GM12874 (cell line): ENCODE measurements at regions not wholly inside any gene's neighbourhood (a gene's known extent, or its start where the extent isn't known, plus 50 kb on each side); places are given as distances from the start of the nearest gene placed in this dataset.

Experiments
- TF ChIP-seq, protein P1 (sequence below): IDR thresholded peaks from 2 replicates; pipeline ENCODE4 v1.5.1; 2011; ENCODE audit warnings: low read depth, mild to moderate bottlenecking, control low read depth, low read length, moderate library complexity; ENCODE audit not compliant: insufficient read depth

DNA sequence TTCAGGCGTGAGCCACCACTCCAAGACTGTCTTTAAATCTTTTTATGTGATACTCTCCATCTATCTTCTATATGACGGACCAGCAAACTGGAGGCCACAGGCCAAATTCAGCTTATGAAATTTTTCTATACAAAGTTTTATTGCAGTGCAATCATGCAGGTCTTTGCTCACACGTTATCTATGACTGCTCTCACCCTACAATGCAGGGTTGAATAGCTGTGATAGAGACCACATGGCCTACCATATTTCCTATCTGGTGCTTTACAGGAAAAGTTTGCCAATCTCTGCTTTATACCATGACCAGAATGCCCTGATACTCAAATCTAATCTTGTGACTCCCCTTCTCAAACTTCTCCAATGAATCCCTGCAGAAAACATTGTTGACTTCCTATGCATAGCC lies 89.5 kb upstream of the ACBD5 start:
- TF ChIP-seq, protein P1, sequence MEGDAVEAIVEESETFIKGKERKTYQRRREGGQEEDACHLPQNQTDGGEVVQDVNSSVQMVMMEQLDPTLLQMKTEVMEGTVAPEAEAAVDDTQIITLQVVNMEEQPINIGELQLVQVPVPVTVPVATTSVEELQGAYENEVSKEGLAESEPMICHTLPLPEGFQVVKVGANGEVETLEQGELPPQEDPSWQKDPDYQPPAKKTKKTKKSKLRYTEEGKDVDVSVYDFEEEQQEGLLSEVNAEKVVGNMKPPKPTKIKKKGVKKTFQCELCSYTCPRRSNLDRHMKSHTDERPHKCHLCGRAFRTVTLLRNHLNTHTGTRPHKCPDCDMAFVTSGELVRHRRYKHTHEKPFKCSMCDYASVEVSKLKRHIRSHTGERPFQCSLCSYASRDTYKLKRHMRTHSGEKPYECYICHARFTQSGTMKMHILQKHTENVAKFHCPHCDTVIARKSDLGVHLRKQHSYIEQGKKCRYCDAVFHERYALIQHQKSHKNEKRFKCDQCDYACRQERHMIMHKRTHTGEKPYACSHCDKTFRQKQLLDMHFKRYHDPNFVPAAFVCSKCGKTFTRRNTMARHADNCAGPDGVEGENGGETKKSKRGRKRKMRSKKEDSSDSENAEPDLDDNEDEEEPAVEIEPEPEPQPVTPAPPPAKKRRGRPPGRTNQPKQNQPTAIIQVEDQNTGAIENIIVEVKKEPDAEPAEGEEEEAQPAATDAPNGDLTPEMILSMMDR = no peak

DNA sequence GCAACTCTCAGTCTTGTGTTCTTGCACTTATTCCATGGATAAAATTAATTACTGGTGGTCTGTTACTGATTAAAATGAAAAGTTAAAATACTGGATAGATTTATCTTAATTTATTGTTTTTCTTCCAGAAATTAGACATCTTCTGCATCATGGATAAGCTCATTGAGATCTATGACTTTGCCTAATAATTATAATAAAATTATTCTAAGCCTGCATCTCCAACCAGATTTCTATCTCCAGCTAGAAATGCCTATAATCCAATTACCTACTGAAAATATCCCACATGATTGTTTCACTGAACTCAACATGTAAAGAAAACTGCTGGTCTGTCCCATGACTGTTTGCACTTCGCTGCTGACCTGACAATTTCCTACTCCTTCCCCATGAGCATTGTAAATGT lies 88.3 kb upstream of the ACBD5 start:
- TF ChIP-seq, protein P1 = no peak

DNA sequence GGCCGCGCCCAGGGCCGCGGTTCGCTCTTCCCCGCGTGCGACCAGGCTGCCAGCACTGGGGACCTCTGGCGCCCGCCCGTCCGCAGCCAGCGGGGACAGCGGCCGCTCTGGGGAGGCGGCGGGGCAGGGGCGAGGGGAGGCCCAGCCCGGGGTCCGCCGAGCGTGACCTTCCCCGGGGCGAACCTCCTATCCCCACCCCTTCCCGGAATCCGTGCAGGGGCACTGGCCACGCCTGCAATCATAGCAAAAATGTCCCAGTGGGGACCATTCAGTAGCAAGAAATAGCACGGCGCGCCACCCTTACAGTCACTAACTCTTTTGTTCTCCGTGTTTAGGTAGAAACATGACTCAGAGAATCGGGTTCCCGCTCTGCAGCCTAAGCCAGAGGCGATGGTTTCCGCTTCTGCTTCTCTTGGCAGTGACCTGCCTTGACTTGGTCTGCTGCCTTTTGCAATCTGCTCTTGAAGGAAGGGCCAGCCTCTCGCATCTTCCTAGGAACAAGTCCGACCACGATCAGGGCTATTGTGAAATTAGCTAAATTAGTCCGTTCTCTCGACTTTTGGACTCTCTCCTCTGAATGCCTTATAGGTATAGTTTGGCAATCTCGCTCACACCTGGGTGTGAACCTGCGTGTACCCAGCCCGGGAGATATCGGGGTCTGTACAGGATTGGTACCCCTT lies 79.3 kb upstream of the ACBD5 start:
- TF ChIP-seq, protein P1 = no peak

DNA sequence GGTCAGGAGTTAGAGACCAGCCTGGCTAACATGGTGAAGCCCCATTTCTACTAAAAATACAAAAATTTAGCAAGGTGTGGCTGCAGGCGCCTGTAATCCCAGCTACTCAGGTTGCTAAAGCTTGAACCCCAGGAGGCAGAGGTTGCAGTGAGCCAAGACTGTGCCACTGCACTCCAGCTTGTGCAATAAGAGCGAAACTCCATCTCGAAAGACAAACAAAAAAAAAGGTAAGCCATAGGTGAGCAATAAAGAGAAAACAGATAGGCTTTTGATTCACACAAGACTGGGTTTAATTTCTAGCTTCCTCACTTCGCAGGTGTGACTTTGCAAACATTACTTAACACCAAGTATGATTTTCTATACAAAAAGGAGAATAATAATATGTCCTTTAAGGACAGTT lies 72.3 kb upstream of the ACBD5 start:
- TF ChIP-seq, protein P1 = no peak

DNA sequence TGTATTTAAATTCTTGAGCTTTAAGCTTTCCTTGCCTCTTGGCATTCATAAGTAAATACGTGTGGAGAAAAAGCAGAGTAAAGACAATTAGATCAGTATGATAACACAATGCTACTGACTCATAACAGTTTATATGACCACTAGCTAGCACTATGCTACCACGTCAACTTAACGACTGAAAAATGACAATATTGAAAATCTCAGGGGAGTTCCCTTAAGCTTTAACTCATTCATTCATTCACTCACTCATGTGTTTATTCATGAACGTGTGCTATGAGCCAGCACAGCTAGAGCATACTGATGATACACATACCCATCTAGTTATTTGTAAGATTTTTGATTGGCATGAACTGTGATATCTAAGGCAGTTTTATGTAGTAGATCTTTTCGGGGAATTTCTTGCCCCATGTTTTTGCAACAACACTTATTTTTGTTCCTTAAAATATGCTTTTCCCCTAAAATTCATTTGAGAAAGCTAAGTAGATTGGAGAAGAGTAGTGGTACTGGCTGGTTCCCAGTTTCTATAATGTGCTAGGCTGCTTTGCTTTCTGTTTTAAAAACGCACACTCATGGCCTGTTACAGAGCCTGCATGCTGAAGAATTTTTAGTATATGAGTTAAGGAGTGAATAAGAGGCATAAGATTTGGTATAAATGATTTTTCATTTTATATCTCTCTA lies 57.4 kb upstream of the ACBD5 start:
- TF ChIP-seq, protein P1 = no peak
